Kidney tubule cell (primary cell): ENCODE measurements at regions not wholly inside any gene's neighbourhood (a gene's known extent, or its start where the extent isn't known, plus 50 kb on each side); places are given as distances from the start of the nearest gene placed in this dataset.
A peak's percentile ranks its signal among the peaks of the same experiment; 100 is the strongest.

Source experiments
- DNase-seq: peaks from one replicate; pipeline ENCODE4 v3.0.0-alpha.2; 2018; ENCODE audit warnings: low spot score

GRCh38 chr1:81618376-81618775 lies 182.4 kb upstream of the ADGRL2 start:
- no peak for DNase-seq

- DNase-seq = peak; percentile 11
Observed at GRCh38 chr1:81617308-81617967, 183.3 kb upstream of the ADGRL2 start.

- no peak for DNase-seq
Observed at GRCh38 chr1:81613803-81614202, 186.9 kb upstream of the ADGRL2 start.

- no peak for DNase-seq
Observed at GRCh38 chr1:81607924-81608323, 192.8 kb upstream of the ADGRL2 start.

- peak; percentile 60 for DNase-seq
Observed at GRCh38 chr1:81607086-81607485, 193.6 kb upstream of the ADGRL2 start.

- DNase-seq = no peak
Observed at GRCh38 chr1:81606656-81607055, 194.1 kb upstream of the ADGRL2 start.

- DNase-seq = no peak
Observed at GRCh38 chr1:81605023-81605422, 195.7 kb upstream of the ADGRL2 start.

GRCh38 chr1:81600878-81601622 lies 199.7 kb upstream of the ADGRL2 start:
- DNase-seq = peak; percentile 76

- no peak for DNase-seq
Observed at GRCh38 chr1:81600363-81600762, 200.4 kb upstream of the ADGRL2 start.

- no peak for DNase-seq
Observed at GRCh38 chr1:81598623-81599022, 202.1 kb upstream of the ADGRL2 start.

- no peak for DNase-seq
Observed at GRCh38 chr1:81597720-81598426, 202.9 kb upstream of the ADGRL2 start.

- no peak for DNase-seq
Observed at GRCh38 chr1:81596341-81596740, 204.4 kb upstream of the ADGRL2 start.

GRCh38 chr1:81594206-81594605 lies 206.5 kb upstream of the ADGRL2 start:
- peak; percentile 20 for DNase-seq

- DNase-seq = no peak
Observed at GRCh38 chr1:81592233-81592632, 208.5 kb upstream of the ADGRL2 start.

- DNase-seq = no peak
Observed at GRCh38 chr1:81590171-81590570, 210.6 kb upstream of the ADGRL2 start.

GRCh38 chr1:81588149-81588548 lies 212.6 kb upstream of the ADGRL2 start:
- DNase-seq = no peak

- no peak for DNase-seq
Observed at GRCh38 chr1:81587426-81587825, 213.3 kb upstream of the ADGRL2 start.

- DNase-seq = no peak
Observed at GRCh38 chr1:81585371-81585770, 215.4 kb upstream of the ADGRL2 start.

GRCh38 chr1:81584398-81584797 lies 216.3 kb upstream of the ADGRL2 start:
- no peak for DNase-seq

GRCh38 chr1:81583878-81584277 lies 216.9 kb upstream of the ADGRL2 start:
- DNase-seq = no peak

- peak; percentile 68 for DNase-seq
Observed at GRCh38 chr1:81582467-81582986, 218.2 kb upstream of the ADGRL2 start.

- DNase-seq = no peak
Observed at GRCh38 chr1:81578867-81579266, 221.9 kb upstream of the ADGRL2 start.
